B cell (primary cell): ENCODE measurements at regions not wholly inside any gene's neighbourhood (a gene's known extent, or its start where the extent isn't known, plus 50 kb on each side); places are given as distances from the start of the nearest gene placed in this dataset.
"Not testable (repeated sequence)": the region's sequence is repeated elsewhere in the genome, so short reads cannot be mapped to it uniquely, and the experiment has no call there.

Source experiments
- ATAC-seq: fragments of 200-7000 bp; cut with Tn5 transposase; one replicate; pipeline ENCODE4 v1.10.0; 2021; ENCODE audit warnings: low read depth, mild to moderate bottlenecking, moderate number of reproducible peaks, moderate library complexity
- CTCF ChIA-PET: fragments of 350-600 bp; sonication (Branson Sonifier 250); formaldehyde crosslinking; loops from one replicate; lab custom pipeline; 2021; ENCODE audit warnings: antibody characterized with exemption, inconsistent platforms; lab: Charles Lee
- POLR2A ChIA-PET: fragments of 350-600 bp; sonication (Branson Sonifier 250); formaldehyde crosslinking; loops from one replicate; lab custom pipeline; 2021; ENCODE audit warnings: antibody characterized with exemption; lab: Charles Lee
- DNase-seq: peaks from one replicate; pipeline ENCODE4 v3.0.0; 2013
- H2AFZ ChIP-seq: 2 replicates; pipeline ENCODE4 v1.6.1; 2012; ENCODE audit warnings: mild to moderate bottlenecking, low read depth, low read length; ENCODE audit not compliant: insufficient read depth, poor library complexity, severe bottlenecking
- H3K27ac ChIP-seq, 2 donors: 1 replicate in 1 of 2; 2 replicates in 1 of 2; pipeline ENCODE4 v1.5.1; 2012 to 2013; ENCODE audit warnings: low read length in 2 of 2, mild to moderate bottlenecking in 2 of 2, moderate library complexity in 1 of 2
- H3K27me3 ChIP-seq, 4 experiments: fragments of 200-600 bp in 1 of 4; sonication (generic) in 1 of 4; replicated peaks in 1 of 4; 1 replicate in 2 of 4; 2 replicates in 2 of 4; pipeline versions ENCODE4 v1.6.1 to v1.7.0; 2013 to 2016; ENCODE audit warnings: low read length in 3 of 4, mild to moderate bottlenecking in 2 of 4, mixed read lengths in 1 of 4, moderate library complexity in 1 of 4; ENCODE audit not compliant: insufficient read depth in 4 of 4, control insufficient read depth in 3 of 4; ENCODE audit errors: control extremely low read depth in 1 of 4
- H3K36me3 ChIP-seq, 2 experiments: replicated peaks in 1 of 2; 1 replicate in 1 of 2; 2 replicates in 1 of 2; pipeline versions ENCODE4 v1.6.1 to v1.7.1; 2013; ENCODE audit warnings: low read length in 1 of 2; ENCODE audit not compliant: insufficient read depth in 2 of 2, control insufficient read depth in 1 of 2; ENCODE audit errors: control extremely low read depth in 1 of 2, extremely low read depth in 1 of 2
- H3K4me1 ChIP-seq, 2 donors: fragments of 200-600 bp in 1 of 2; sonication (generic) in 1 of 2; 1 replicate in 1 of 2; 2 replicates in 1 of 2; pipeline versions ENCODE4 v1.5.1 to v1.6.1; 2013 to 2017; ENCODE audit warnings: low read length in 2 of 2; ENCODE audit not compliant: control insufficient read depth in 2 of 2, insufficient read depth in 2 of 2
- H3K4me2 ChIP-seq: replicated peaks from 2 replicates; pipeline ENCODE3; 2012; ENCODE audit warnings: mild to moderate bottlenecking, low read depth, low read length; ENCODE audit not compliant: poor library complexity, severe bottlenecking
- H3K4me3 ChIP-seq, 5 experiments: fragments of 200-600 bp in 1 of 5; sonication (generic) in 1 of 5; 1 replicate in 3 of 5; 2 replicates in 2 of 5; pipeline versions ENCODE4 v1.5.1 to v1.7.0; 2011 to 2016; ENCODE audit warnings: low read length in 4 of 5, mild to moderate bottlenecking in 4 of 5, low read depth in 2 of 5, control low read depth in 1 of 5, moderate library complexity in 1 of 5; ENCODE audit not compliant: insufficient read depth in 1 of 5; ENCODE audit errors: control extremely low read depth in 1 of 5, extremely low read depth in 1 of 5
- H3K79me2 ChIP-seq: fragments of 200-600 bp; sonication (generic); one replicate; pipeline ENCODE4 v1.6.0; 2016; ENCODE audit warnings: low read length; ENCODE audit not compliant: control insufficient read depth, insufficient read depth
- H3K9ac ChIP-seq: fragments of 200-600 bp; sonication (generic); 2 replicates; pipeline ENCODE4 v1.6.1; 2017; ENCODE audit warnings: mild to moderate bottlenecking, low read length, moderate library complexity
- H3K9me3 ChIP-seq, 3 donors: one replicate each; pipeline versions ENCODE4 v1.6.1 to v1.7.1; 2013; ENCODE audit warnings: low read length in 2 of 3; ENCODE audit not compliant: control insufficient read depth in 2 of 3, insufficient read depth in 1 of 3; ENCODE audit errors: control extremely low read depth in 1 of 3
- H4K20me1 ChIP-seq: 2 replicates; pipeline ENCODE4 v1.6.0; 2012; ENCODE audit warnings: mild to moderate bottlenecking, low read length; ENCODE audit not compliant: insufficient read depth, control insufficient read depth, poor library complexity, severe bottlenecking
- H3K27ac Mint-ChIP-seq: one replicate; pipeline ENCODE4 v1.8.0; 2021; ENCODE audit warnings: mixed read lengths
- H3K27me3 Mint-ChIP-seq: one replicate; pipeline ENCODE4 v1.8.0; 2021; ENCODE audit warnings: mixed read lengths
- H3K4me1 Mint-ChIP-seq: one replicate; pipeline ENCODE4 v1.8.0; 2021; ENCODE audit warnings: mixed read lengths
- H3K4me3 Mint-ChIP-seq: one replicate; pipeline ENCODE4 v1.8.0; 2021; ENCODE audit warnings: mixed read lengths
- H3K9me3 Mint-ChIP-seq: one replicate; pipeline ENCODE4 v1.8.0; 2022; ENCODE audit warnings: mixed read lengths; ENCODE audit not compliant: insufficient read depth
- CTCF ChIP-seq: fragments of 200-600 bp; IDR thresholded peaks from one replicate; pipeline ENCODE4 v1.8.0; 2022; ENCODE audit warnings: antibody characterized with exemption, mild to moderate bottlenecking
- EZH2 ChIP-seq: IDR thresholded peaks from 2 replicates; pipeline ENCODE4 v1.6.1; 2012; ENCODE audit warnings: borderline replicate concordance, low read depth, mild to moderate bottlenecking, moderate library complexity, low read length; ENCODE audit not compliant: insufficient read depth, poor library complexity, severe bottlenecking
- WGBS: methylation state at CpG from one replicate; pipeline ENCODE4 v1.1.5; 2013; ENCODE audit warnings: missing lambda C conversion rate; ENCODE audit not compliant: insufficient coverage; 5-methylcytosine and 5-hydroxymethylcytosine counted together
- intact Hi-C: fragments of 100-400 bp; cut with micrococcal nuclease; formaldehyde crosslinking; loops from one replicate; pipeline ENCODE4 v1.10.0; 2022

- no peak overlapping the region for H2AFZ ChIP-seq
- intact Hi-C loops: loop anchor here (10.0 kb wide), 1 partner anchor 235 kb away; no protein-coding TSS in a partner anchor
- no peak for TF ChIP-seq EZH2
- no peak for TF ChIP-seq CTCF
- POLR2A ChIA-PET: no interaction called here
- no peak for DNase-seq
- no peak overlapping the region for H3K4me3 ChIP-seq
- no peak overlapping the region for H3K27ac ChIP-seq
- H3K36me3 ChIP-seq: no peaks in the 10 kb centered on the region
- H3K27me3 Mint-ChIP-seq: peaks cover 22% of the 10 kb centered on the region
- peaks cover 16 to 17% of the 10 kb centered on the region in 2 donors for H3K4me1 ChIP-seq
- no peak overlapping the region for H3K27ac Mint-ChIP-seq
- no peak for ATAC-seq
- peaks cover 0 to 6% (median 2%) of the 10 kb centered on the region in 4 experiments for H3K27me3 ChIP-seq
- peaks cover 4% of the 10 kb centered on the region for H3K4me1 Mint-ChIP-seq
- CTCF ChIA-PET: no interaction called here
- H3K79me2 ChIP-seq: no peaks in the 10 kb centered on the region
- H3K9me3 ChIP-seq: peaks cover 0 to 8% (median 0%) of the 10 kb centered on the region in 3 donors
- H3K4me2 ChIP-seq: no peak overlapping the region
- no CpG with 5 or more reads among the region's 6 CpGs for WGBS
- no peak overlapping the region for H3K9ac ChIP-seq
- H4K20me1 ChIP-seq: no peaks in the 10 kb centered on the region
- no peaks in the 10 kb centered on the region for H3K9me3 Mint-ChIP-seq
- H3K4me3 Mint-ChIP-seq: no peak overlapping the region
These were observed 110.7 kb upstream of the SFSWAP start for GRCh38 chr12:131600160-131600532.

- H4K20me1 ChIP-seq, DNase-seq, H3K36me3 ChIP-seq, H3K4me1 Mint-ChIP-seq, POLR2A ChIA-PET, H3K4me2 ChIP-seq, H3K27ac ChIP-seq, CTCF ChIA-PET, H3K4me3 ChIP-seq, H3K27ac Mint-ChIP-seq, ATAC-seq, H3K79me2 ChIP-seq, H3K9ac ChIP-seq, H2AFZ ChIP-seq, H3K4me3 Mint-ChIP-seq, H3K9me3 Mint-ChIP-seq, H3K9me3 ChIP-seq: not testable (repeated sequence)
- Histone ChIP-seq H3K27me3 (peaks cover 0 to 14% (median 8%) of the 10 kb centered on the region in 4 experiments), H3K4me1 (peaks cover 16 to 20% of the 10 kb centered on the region in 2 donors)
- 86% methylated on average over 5 of the region's 5 CpGs for WGBS
- peaks cover 34% of the 10 kb centered on the region for H3K27me3 Mint-ChIP-seq
- intact Hi-C loops: loop anchor here (10.0 kb wide), 1 partner anchor 233 kb away; no protein-coding TSS in a partner anchor
These were observed 109.4 kb upstream of the SFSWAP start for GRCh38 chr12:131601499-131601898.
